ENCODE measurements at regions not wholly inside any gene's neighbourhood (a gene's known extent, or its start where the extent isn't known, plus 50 kb on each side); places are given as distances from the start of the nearest gene placed in this dataset.

DNA sequence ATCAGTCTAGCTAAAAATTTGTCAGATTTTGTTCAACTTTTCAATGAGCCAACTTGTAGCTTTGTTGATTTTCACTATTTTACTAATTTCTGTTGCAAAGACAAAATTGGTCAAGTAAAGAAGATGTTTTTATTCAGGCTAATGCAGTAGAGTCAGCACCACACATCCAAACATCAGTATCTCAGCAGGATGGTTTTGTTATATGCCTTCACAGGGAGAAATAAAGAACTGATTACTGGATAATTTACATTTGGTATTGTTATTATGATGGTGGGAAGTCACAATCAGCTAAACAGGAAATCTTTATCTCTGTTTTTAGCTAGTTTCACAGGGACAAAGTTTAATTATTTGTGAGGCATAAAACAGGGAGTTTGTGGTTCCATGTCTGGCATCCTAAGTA lies 713.4 kb downstream of the SLITRK5 start:
- Mint-ChIP-seq H3K27me3 (no peaks in the 10 kb centered on the region), H3K9me3 (peaks cover 4% of the 10 kb centered on the region), H3K4me3 (no peak overlapping the region), H3K4me1 (no peaks in the 10 kb centered on the region), H3K27ac (no peak overlapping the region), H3K36me3 (no peaks in the 10 kb centered on the region)
- ATAC-seq (ENCODE audit: low read depth) = no peak
- DNase-seq = no peak
- POLR2A ChIA-PET = no interaction called here

DNA sequence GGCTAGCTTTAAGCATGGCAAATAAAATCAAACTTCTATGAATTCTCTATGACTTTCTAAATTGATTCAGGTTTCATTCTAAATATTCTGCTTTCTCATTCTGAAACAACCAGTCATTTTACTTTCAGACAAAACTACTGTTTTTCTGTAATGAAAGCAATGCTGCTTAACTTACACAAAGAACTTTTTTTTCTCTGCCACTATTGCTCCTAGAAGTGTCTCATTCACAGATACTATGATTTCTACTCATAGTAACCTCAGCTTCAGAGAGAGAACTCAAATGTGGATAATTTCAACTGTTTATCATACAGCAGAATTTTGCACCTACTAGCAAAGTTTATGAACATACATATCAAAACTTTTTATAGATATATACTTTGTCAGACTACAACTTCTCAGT lies 724.6 kb downstream of the SLITRK5 start:
- H3K36me3 Mint-ChIP-seq = no peaks in the 10 kb centered on the region
- no peaks in the 10 kb centered on the region for H3K4me1 Mint-ChIP-seq
- DNase-seq (no peak), ATAC-seq (ENCODE audit: low read depth) (no peak)
- no peak overlapping the region for H3K4me3 Mint-ChIP-seq
- peaks cover 2% of the 10 kb centered on the region for H3K9me3 Mint-ChIP-seq
- H3K27me3 Mint-ChIP-seq = no peaks in the 10 kb centered on the region
- no peak overlapping the region for H3K27ac Mint-ChIP-seq
- POLR2A ChIA-PET = no interaction called here

DNA sequence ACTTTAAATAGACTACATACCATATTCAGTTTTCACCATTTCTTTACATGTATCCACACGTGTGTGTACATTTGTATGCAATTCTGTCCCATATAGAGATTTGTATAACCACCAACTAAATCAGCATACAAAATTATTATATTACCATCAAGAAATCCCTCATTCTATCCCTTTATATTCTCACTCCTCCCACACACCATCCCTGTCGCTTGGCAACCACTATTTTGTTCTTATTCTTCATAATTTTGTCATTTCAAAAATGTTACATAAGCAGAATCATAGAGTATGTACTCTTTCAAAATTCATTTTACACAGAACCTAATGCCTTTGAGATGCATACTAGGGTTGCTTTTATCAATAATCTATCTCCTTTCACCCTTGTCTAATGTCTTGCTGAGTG lies 740.5 kb downstream of the SLITRK5 start:
- H3K9me3 Mint-ChIP-seq = peaks cover 2% of the 10 kb centered on the region
- H3K27ac Mint-ChIP-seq = no peak overlapping the region

DNA sequence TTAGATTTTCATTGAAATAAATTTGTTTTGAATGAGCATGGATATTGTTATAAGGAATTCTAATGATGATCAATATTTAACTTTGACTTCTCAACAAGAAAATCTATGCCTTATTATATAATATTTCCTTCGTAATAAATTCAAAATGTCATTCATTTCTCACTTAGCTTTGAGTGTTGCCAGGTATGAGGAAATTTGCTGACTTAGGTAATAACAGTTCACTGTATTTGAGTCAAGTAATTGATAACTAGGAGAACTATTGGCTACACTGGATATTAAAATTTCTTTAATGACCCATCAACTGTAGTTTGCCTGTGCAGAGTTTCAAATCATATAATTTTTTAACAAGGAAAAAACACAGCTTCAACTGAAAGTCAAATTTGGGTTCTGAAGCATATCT lies 746.6 kb downstream of the SLITRK5 start:
- POLR2A ChIA-PET = no interaction called here
- Mint-ChIP-seq H3K4me3 (no peak overlapping the region), H3K9me3 (peaks cover 4% of the 10 kb centered on the region), H3K27me3 (no peaks in the 10 kb centered on the region), H3K36me3 (no peaks in the 10 kb centered on the region), H3K27ac (no peak overlapping the region), H3K4me1 (no peaks in the 10 kb centered on the region)
- DNase-seq = no peak
- ATAC-seq (ENCODE audit: low read depth) = no peak

More for the DNA sequence above, 740.5 kb downstream of the SLITRK5 start:
- H3K4me1 Mint-ChIP-seq = no peaks in the 10 kb centered on the region
- DNase-seq = no peak
- no peak overlapping the region for H3K4me3 Mint-ChIP-seq
- ATAC-seq (ENCODE audit: low read depth) = no peak
- POLR2A ChIA-PET = no interaction called here
- no peaks in the 10 kb centered on the region for H3K27me3 Mint-ChIP-seq
- H3K36me3 Mint-ChIP-seq = no peaks in the 10 kb centered on the region

DNA sequence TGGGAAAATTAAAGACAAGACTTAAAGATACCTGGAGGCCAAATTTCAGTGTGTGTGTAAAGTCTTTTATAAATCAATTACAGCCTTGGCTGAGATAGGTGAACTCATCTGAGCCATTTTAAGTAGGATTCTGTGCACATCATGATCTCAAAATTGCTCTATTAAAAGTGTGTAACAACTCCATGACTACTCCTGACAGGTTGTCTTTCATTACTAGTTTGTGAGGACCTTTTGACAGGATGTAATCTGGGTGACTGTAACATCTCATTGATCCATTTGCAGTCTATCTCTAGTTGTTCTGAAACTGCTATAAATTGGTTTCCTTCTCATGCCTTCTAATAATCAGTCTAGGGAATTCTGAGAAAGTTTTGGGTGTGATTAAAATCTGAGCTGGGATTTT lies 753.3 kb downstream of the SLITRK5 start:
- Mint-ChIP-seq H3K36me3 (no peaks in the 10 kb centered on the region), H3K4me3 (no peak overlapping the region), H3K4me1 (no peaks in the 10 kb centered on the region), H3K9me3 (peaks cover 1% of the 10 kb centered on the region), H3K27me3 (no peaks in the 10 kb centered on the region), H3K27ac (no peak overlapping the region)
- ATAC-seq (ENCODE audit: low read depth) (no peak), DNase-seq (no peak)
- POLR2A ChIA-PET = no interaction called here

DNA sequence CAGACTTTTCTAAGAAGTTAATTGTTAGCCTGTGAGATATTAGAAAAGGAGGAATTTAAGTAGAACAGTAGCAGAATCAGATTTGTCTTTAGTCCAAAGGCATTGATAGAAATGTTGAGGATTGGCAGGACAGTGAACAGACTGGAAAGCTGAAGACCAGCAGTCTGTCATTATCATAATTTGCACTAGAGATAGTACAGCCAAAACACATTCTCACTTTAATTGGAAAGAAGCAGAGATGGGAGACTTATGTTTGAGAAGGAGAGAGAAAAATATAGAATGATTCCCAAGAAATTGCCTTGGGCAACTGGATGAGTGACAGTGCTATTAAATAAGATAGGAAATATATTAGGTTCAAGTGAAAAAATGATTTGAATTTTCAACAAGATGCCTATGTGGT lies 755.5 kb downstream of the SLITRK5 start:
- H3K4me1 Mint-ChIP-seq = no peaks in the 10 kb centered on the region
- POLR2A ChIA-PET = no interaction called here
- no peak for ATAC-seq (ENCODE audit: low read depth)

DNA sequence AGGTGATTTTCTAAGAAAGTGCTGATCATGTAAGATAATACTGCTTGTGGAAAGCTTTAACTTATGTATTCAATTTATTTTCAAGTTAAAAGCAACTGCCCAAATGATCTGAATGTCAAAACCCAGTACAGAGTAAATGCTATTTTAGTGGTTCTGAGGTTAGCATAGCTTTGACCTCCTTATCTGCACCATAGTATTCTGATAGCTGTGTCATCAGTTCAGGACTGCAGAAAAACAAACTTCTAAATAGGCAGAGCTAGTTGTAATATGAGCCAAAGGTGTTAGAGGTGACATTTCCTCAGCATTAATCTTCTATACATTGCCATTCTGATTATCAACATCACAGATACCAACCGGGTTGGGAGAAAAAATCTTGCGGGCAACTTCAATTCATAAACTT lies 758.7 kb downstream of the SLITRK5 start:
- ATAC-seq (ENCODE audit: low read depth) (no peak), DNase-seq (no peak)
- H3K27ac Mint-ChIP-seq = no peak overlapping the region
- H3K4me3 Mint-ChIP-seq = no peak overlapping the region
- no peaks in the 10 kb centered on the region for H3K27me3 Mint-ChIP-seq
- POLR2A ChIA-PET = no interaction called here
- H3K36me3 Mint-ChIP-seq = no peaks in the 10 kb centered on the region
- no peaks in the 10 kb centered on the region for H3K4me1 Mint-ChIP-seq
- H3K9me3 Mint-ChIP-seq = peaks cover 3% of the 10 kb centered on the region

More for the DNA sequence above, 755.5 kb downstream of the SLITRK5 start:
- H3K9me3 Mint-ChIP-seq = no peaks in the 10 kb centered on the region
- H3K27me3 Mint-ChIP-seq = no peaks in the 10 kb centered on the region
- H3K27ac Mint-ChIP-seq = no peak overlapping the region
- H3K36me3 Mint-ChIP-seq = no peaks in the 10 kb centered on the region
- H3K4me3 Mint-ChIP-seq = no peak overlapping the region
- no peak for DNase-seq

DNA sequence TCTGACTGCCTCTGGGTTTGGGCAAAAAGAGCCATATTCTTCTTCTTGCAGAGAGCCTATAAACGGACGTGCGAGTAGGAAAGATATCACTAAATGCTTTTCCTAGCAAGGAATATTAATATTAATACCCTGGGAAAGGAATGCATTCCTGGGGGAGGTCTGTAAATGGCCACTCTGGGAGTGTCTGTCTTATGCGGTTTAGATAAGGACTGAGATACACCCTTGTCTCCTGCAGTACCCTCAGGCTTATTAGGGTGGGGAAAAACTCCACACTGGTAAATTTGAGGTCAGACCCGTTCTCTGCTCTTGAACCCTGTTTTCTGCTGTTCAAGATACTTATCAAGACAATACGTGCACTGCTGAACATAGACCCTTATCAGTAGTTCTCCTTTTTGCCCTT lies 763.8 kb downstream of the SLITRK5 start:
- ATAC-seq (ENCODE audit: low read depth) (no peak), DNase-seq (no peak)
- no peaks in the 10 kb centered on the region for H3K4me1 Mint-ChIP-seq
- H3K36me3 Mint-ChIP-seq = no peaks in the 10 kb centered on the region
- H3K27me3 Mint-ChIP-seq = no peaks in the 10 kb centered on the region
- peaks cover 7% of the 10 kb centered on the region for H3K9me3 Mint-ChIP-seq
- H3K4me3 Mint-ChIP-seq = no peak overlapping the region
- POLR2A ChIA-PET = no interaction called here
- H3K27ac Mint-ChIP-seq = no peak overlapping the region

DNA sequence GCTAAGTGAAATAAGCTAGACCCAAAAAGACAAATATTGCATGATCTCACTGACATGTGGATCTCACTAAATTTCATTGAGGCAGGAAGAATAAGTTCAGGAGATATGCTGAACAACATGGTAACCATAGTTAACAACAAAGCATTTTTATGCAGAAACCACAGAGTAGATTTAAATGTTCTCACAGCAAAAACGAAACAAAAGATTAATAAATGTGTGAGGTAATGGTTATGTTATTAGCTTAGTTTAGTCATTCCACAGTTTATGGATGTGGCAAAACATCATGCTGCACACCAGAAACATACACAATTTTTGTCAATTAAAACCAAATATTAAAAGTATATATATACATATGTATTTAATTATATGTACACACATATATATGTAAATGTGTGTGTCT lies 765.8 kb downstream of the SLITRK5 start:
- POLR2A ChIA-PET = no interaction called here
- no peaks in the 10 kb centered on the region for H3K4me1 Mint-ChIP-seq
- H3K36me3 Mint-ChIP-seq = no peaks in the 10 kb centered on the region
- H3K27me3 Mint-ChIP-seq = no peaks in the 10 kb centered on the region
- no peak overlapping the region for H3K27ac Mint-ChIP-seq
- DNase-seq (no peak), ATAC-seq (ENCODE audit: low read depth) (no peak)
- peaks cover 7% of the 10 kb centered on the region for H3K9me3 Mint-ChIP-seq
- H3K4me3 Mint-ChIP-seq = no peak overlapping the region

DNA sequence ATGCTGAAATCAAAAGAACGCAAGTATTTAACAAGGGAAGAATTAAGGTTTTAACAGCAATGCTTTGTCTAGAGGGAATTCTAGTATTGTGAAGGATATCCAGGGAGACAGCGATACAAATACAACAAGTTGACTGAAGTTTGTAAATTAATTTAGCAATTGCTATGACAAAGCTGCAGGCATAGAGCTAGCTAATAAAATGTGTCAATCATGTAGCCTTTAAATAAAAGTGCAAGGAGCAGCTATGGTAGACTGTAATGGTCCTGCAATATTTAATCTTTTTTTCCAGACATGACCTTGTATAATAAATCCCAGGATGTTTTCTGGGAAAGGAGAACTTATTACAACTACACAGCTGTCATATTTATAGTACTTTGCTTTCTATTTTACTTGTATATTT lies 779.3 kb downstream of the SLITRK5 start:
- Mint-ChIP-seq H3K4me3 (no peak overlapping the region), H3K27ac (no peak overlapping the region)
- POLR2A ChIA-PET = no interaction called here

DNA sequence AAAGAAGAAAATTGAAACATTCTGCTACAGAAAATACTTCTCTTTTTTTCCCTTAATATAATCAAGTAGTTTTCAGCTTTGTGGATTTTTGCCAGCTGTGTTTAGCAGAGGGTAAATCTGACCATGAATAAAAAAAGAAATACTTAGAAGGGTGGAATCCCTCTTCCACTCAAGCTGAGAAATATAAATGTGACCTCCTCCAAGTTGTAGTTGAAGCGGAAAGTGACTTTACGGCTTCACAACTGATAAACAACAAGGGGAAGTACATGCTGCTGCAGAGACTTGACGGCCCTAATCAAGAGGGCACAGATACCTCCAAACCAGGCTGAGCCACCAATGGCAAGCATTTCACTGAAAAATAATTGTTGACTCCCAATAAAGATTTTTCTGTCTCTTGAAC lies 785.0 kb downstream of the SLITRK5 start:
- ATAC-seq (ENCODE audit: low read depth) (no peak), DNase-seq (no peak)
- Mint-ChIP-seq H3K27ac (no peak overlapping the region), H3K36me3 (no peaks in the 10 kb centered on the region), H3K27me3 (no peaks in the 10 kb centered on the region), H3K4me3 (no peak overlapping the region), H3K4me1 (no peaks in the 10 kb centered on the region), H3K9me3 (no peaks in the 10 kb centered on the region)
- POLR2A ChIA-PET = no interaction called here

More for the DNA sequence above, 779.3 kb downstream of the SLITRK5 start:
- Mint-ChIP-seq H3K27me3 (no peaks in the 10 kb centered on the region), H3K4me1 (no peaks in the 10 kb centered on the region), H3K36me3 (no peaks in the 10 kb centered on the region), H3K9me3 (no peaks in the 10 kb centered on the region)
- DNase-seq (no peak), ATAC-seq (ENCODE audit: low read depth) (no peak)

DNA sequence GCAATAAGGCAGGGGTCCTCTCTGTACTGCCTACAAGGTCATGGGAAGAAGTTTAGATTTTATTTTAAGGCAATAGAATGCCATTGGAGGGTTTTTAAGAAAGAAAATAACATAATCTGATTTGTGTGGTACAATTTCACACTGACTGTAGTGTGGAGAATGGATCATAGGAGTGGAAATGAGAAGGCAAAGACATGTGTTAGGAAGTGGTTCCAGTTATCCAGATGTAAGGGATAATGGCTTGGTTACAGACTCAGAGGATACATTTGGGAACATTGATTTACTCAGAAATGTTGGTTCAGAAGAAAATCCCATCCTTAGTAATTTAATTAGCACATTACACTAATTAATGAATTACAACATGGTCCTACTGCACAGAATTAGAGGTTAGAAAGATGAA lies 788.2 kb downstream of the SLITRK5 start:
- no peaks in the 10 kb centered on the region for H3K36me3 Mint-ChIP-seq
- no peak overlapping the region for H3K27ac Mint-ChIP-seq
- DNase-seq (no peak), ATAC-seq (ENCODE audit: low read depth) (no peak)
- no peaks in the 10 kb centered on the region for H3K27me3 Mint-ChIP-seq
- no peaks in the 10 kb centered on the region for H3K4me1 Mint-ChIP-seq
- H3K4me3 Mint-ChIP-seq = no peak overlapping the region
- H3K9me3 Mint-ChIP-seq = no peaks in the 10 kb centered on the region
- POLR2A ChIA-PET = no interaction called here

DNA sequence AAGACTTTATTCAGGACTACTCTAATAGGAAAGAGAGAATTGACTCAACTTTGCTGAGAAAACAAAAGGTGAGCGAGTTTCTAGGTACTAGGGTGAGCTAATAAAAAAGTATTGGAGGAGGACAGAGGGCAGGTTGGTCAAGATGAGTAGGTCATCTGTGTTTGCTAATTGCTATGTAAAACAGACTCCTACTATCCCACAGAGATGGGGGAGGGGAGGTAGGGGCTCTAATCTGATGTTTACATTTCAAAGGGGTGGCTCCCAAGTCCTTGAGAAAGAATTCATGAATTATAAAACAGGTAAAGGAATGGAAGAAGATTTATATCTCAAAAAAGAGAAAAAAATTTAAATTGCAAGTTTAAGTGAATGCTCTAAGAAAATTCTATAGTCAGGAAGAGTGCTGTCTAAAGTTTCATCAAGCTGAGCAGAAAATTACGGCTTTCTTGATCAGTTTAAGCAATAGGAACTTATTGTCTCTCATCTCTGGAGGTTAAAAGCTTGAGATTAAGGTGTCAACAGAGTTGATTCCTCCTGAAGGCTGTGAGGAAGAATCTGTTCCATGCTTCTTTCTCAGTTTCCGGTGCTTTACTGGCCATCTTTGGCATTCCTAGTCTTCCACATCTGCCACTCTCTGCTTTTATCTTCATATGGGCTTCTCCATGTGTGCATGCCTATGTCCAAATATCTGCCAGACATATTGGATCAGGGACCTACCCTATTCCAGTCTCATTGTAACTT lies 790.3 kb downstream of the SLITRK5 start:
- ATAC-seq (ENCODE audit: low read depth) = no peak
- H3K4me1 Mint-ChIP-seq = no peaks in the 10 kb centered on the region
- POLR2A ChIA-PET = no interaction called here
- H3K4me3 Mint-ChIP-seq = no peak overlapping the region
- DNase-seq = no peak
- H3K27me3 Mint-ChIP-seq = no peaks in the 10 kb centered on the region
- H3K9me3 Mint-ChIP-seq = no peaks in the 10 kb centered on the region
- H3K27ac Mint-ChIP-seq = no peak overlapping the region
- H3K36me3 Mint-ChIP-seq = no peaks in the 10 kb centered on the region

DNA sequence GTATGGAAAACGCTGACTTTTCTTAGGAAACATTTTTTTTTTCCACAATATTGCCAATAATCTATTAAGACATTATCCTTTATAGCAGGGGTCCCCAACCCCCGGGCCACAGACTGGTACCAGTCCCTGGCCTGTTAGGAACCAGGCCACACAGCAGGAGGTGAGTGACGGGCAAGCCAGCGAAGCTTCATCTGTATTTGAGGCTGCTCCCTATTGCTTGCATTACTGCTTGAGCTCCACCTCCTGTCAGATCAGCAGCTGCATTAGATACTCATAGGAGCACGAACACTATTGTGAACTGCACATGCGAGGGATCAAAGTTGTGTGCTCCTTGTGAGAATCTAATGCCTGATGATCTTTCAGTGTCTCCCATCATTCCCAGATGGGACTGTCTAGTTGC lies 793.7 kb downstream of the SLITRK5 start:
- Mint-ChIP-seq H3K4me1 (no peaks in the 10 kb centered on the region), H3K27ac (no peak overlapping the region), H3K36me3 (no peaks in the 10 kb centered on the region), H3K27me3 (no peaks in the 10 kb centered on the region), H3K9me3 (no peaks in the 10 kb centered on the region), H3K4me3 (no peak overlapping the region)
- ATAC-seq (ENCODE audit: low read depth) = no peak
- no peak for DNase-seq
- POLR2A ChIA-PET = no interaction called here

DNA sequence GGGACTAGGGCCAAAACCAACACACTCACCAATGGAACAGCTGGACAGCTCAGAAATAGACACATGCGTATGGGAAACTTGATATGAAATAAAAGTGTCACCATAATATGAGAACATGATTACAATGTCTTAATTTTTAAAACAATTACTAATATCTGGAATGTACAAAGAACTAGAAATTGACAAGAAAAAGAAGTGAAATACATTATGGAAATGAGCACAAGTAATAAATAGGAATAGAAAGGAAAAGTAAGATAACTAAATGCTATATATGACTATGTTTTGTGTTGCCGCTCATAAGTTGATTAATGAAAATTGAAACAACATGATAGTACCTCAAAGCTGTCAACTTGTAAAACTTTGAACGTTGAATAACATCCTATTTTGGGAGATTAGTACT lies 801.1 kb downstream of the SLITRK5 start:
- POLR2A ChIA-PET = no interaction called here
- Mint-ChIP-seq H3K9me3 (no peaks in the 10 kb centered on the region), H3K27ac (no peak overlapping the region), H3K27me3 (no peaks in the 10 kb centered on the region), H3K36me3 (no peaks in the 10 kb centered on the region), H3K4me1 (no peaks in the 10 kb centered on the region), H3K4me3 (no peak overlapping the region)
- no peak for DNase-seq
- ATAC-seq (ENCODE audit: low read depth) = no peak
